K562 (cell line): ENCODE measurements at regions not wholly inside any gene's neighbourhood (a gene's known extent, or its start where the extent isn't known, plus 50 kb on each side); places are given as distances from the start of the nearest gene placed in this dataset.
"Not testable (repeated sequence)": the region's sequence is repeated elsewhere in the genome, so short reads cannot be mapped to it uniquely, and the experiment has no call there.

ENCODE experiments used
- ATAC-seq: fragments of 200-7000 bp; cut with Tn5 transposase; 3 replicates; pipeline ENCODE4 v1.9.1; 2020; ENCODE audit warnings: moderate library complexity
- BruUV-seq: library from RNA; stranded (reverse); fragments of 400-500 nt; replicated peaks from 2 replicates; lab custom pipeline; 2021; lab: Mats Ljungman, UMichigan
- CTCF ChIA-PET: fragments of 300-600 bp; formaldehyde crosslinking; extraction: SDS; loops from one replicate; lab custom pipeline; 2021; ENCODE audit warnings: low intra/inter-chr PET ratio; lab: Yijun Ruan, JAX
- POLR2A ChIA-PET: fragments of 300-600, 350-650 bp; sonication (Branson Sonifier 250); formaldehyde crosslinking; extraction: SDS; loops from one replicate; lab custom pipeline; 2021; ENCODE audit warnings: antibody characterized with exemption, inconsistent platforms; lab: Yijun Ruan, JAX
- DNase-seq, 4 experiments: peaks; one replicate each; pipeline versions ENCODE4 v3.0.0 to v3.0.0-alpha.2; 2011 to 2018; ENCODE audit warnings: low spot score in 3 of 4, mixed read lengths in 3 of 4; ENCODE audit errors: extremely low read depth in 1 of 4
- FAIRE-seq: peaks from 2 replicates; lab custom pipeline; 2011; peaks lifted over from hg19 to GRCh38; lab: Jason Lieb, UNC
- H2AFZ ChIP-seq: 2 replicates; pipeline ENCODE4 v1.6.0; 2011; ENCODE audit warnings: low read depth, low read length, control low read depth, inconsistent platforms
- H3K27ac ChIP-seq: fragments of 200-600 bp; 3 replicates; pipeline ENCODE4 v1.8.0; 2011; ENCODE audit warnings: low read depth, mild to moderate bottlenecking, control low read depth, inconsistent platforms, low read length, moderate library complexity, mixed read lengths; ENCODE audit errors: extremely low read depth
- H3K27me3 ChIP-seq, 2 experiments: fragments of 300-600 bp in 1 of 2; 2 replicates in 1 of 2; 3 replicates in 1 of 2; pipeline versions ENCODE4 v1.6.0 to v1.8.0; 2011; ENCODE audit warnings: inconsistent platforms in 2 of 2, low read length in 2 of 2, mild to moderate bottlenecking in 1 of 2, mixed read lengths in 1 of 2, moderate library complexity in 1 of 2; ENCODE audit not compliant: control insufficient read depth in 2 of 2, insufficient read depth in 2 of 2
- H3K36me3 ChIP-seq: fragments of 300-600 bp; 3 replicates; pipeline ENCODE4 v1.8.0; 2011; ENCODE audit warnings: mild to moderate bottlenecking, low read length, inconsistent platforms; ENCODE audit not compliant: control insufficient read depth, insufficient read depth
- H3K4me1 ChIP-seq, 2 experiments: fragments of 200-600 bp in 1 of 2; replicated peaks in 1 of 2; 2 replicates in 1 of 2; 3 replicates in 1 of 2; pipeline versions ENCODE4 v1.5.1 to v1.8.0; 2011; ENCODE audit warnings: inconsistent platforms in 2 of 2, low read length in 2 of 2, mild to moderate bottlenecking in 1 of 2, mixed read lengths in 1 of 2, moderate library complexity in 1 of 2; ENCODE audit not compliant: control insufficient read depth in 2 of 2, insufficient read depth in 2 of 2
- H3K4me2 ChIP-seq: 2 replicates; pipeline ENCODE4 v1.6.1; 2011; ENCODE audit warnings: low read length, control low read depth, inconsistent platforms, mixed read lengths; ENCODE audit not compliant: insufficient read depth
- H3K4me3 ChIP-seq: fragments of 200-600 bp; sonication (generic), shearing (Covaris generic); 2 replicates; pipeline ENCODE4 v1.5.1; 2016; ENCODE audit warnings: control low read depth, inconsistent platforms
- H3K79me2 ChIP-seq: fragments of 200-600 bp; 3 replicates; pipeline ENCODE4 v1.8.0; 2011; ENCODE audit warnings: low read length, inconsistent platforms; ENCODE audit not compliant: control insufficient read depth, insufficient read depth
- H3K9ac ChIP-seq, 2 experiments: 2 replicates each; pipeline versions ENCODE4 v1.6.0 to v1.6.1; 2011; ENCODE audit warnings: low read depth in 2 of 2, low read length in 2 of 2, control low read depth in 1 of 2, inconsistent platforms in 1 of 2, mild to moderate bottlenecking in 1 of 2, mixed read lengths in 1 of 2; ENCODE audit not compliant: insufficient read depth in 1 of 2
- H3K9me1 ChIP-seq: one replicate; pipeline ENCODE4 v1.6.0; 2011; ENCODE audit warnings: inconsistent platforms, mild to moderate bottlenecking, low read length, moderate library complexity; ENCODE audit not compliant: control insufficient read depth, insufficient read depth
- H3K9me3 ChIP-seq: replicated peaks from 2 replicates; pipeline ENCODE4 v1.5.1; 2011; ENCODE audit warnings: low read depth, low read length, inconsistent platforms; ENCODE audit not compliant: control insufficient read depth, insufficient read depth
- H4K20me1 ChIP-seq: replicated peaks from 2 replicates; pipeline ENCODE4 v1.6.1; 2011; ENCODE audit warnings: low read length, inconsistent platforms, mixed read lengths; ENCODE audit not compliant: control insufficient read depth, insufficient read depth
- C11orf30 ChIP-seq: fragments of 450-650 bp; IDR thresholded peaks from 2 replicates; pipeline ENCODE4 v1.6.1; 2016; ENCODE audit warnings: low read depth, mild to moderate bottlenecking
- FOSL1 ChIP-seq: fragments of 200-800 bp; sonication (Bioruptor generic); conservative IDR thresholded peaks from 2 replicates; pipeline ENCODE4 v1.6.1; 2016; ENCODE audit warnings: missing genetic modification characterization, missing compliant biosample characterization
- JUND ChIP-seq, 2 experiments: IDR thresholded peaks; 2 replicates in 1 of 2; 3 replicates in 1 of 2; pipeline ENCODE4 v1.6.1; 2011; ENCODE audit warnings: borderline replicate concordance in 2 of 2, low read depth in 2 of 2, low read length in 2 of 2, improper control_type of control experiment in 1 of 2, missing biosample characterization in 1 of 2, missing genetic modification characterization in 1 of 2, missing genetic modification reagents in 1 of 2
- RAD21 ChIP-seq, 2 experiments: fragments of 250-450 bp in 1 of 2; fragments of 450-650 bp in 1 of 2; sonication (Bioruptor Pico) in 1 of 2; formaldehyde crosslinking in 1 of 2; IDR thresholded peaks in 1 of 2; conservative IDR thresholded peaks in 1 of 2; 2 replicates each; pipeline versions ENCODE4 v1.4.0 to v1.8.0; 2020 to 2022; ENCODE audit warnings: mild to moderate bottlenecking in 2 of 2, moderate library complexity in 1 of 2
- ZNF316 ChIP-seq: fragments of 450-650 bp; IDR thresholded peaks from 2 replicates; pipeline ENCODE4 v1.6.1; 2016
- WGBS: fragments of 100-300 bp; shearing (Covaris generic); methylation state at CpG from one replicate; pipeline ENCODE4 v1.1.6; 2016; ENCODE audit warnings: low coverage, mixed read lengths; ENCODE audit not compliant: insufficient coverage; ENCODE audit errors: missing lambda C conversion rate; 5-methylcytosine and 5-hydroxymethylcytosine counted together
- in situ Hi-C: fragments of 300-500 bp; cut with MboI; formaldehyde crosslinking; loops from 4 replicates; pipeline ENCODE4 v1.15.0; 2018; ENCODE audit warnings: inconsistent platforms, mixed read lengths
- intact Hi-C: fragments of 100-400 bp; cut with micrococcal nuclease; formaldehyde crosslinking; loops from 2 replicates; pipeline ENCODE4 v1.14.2; 2022

DNA sequence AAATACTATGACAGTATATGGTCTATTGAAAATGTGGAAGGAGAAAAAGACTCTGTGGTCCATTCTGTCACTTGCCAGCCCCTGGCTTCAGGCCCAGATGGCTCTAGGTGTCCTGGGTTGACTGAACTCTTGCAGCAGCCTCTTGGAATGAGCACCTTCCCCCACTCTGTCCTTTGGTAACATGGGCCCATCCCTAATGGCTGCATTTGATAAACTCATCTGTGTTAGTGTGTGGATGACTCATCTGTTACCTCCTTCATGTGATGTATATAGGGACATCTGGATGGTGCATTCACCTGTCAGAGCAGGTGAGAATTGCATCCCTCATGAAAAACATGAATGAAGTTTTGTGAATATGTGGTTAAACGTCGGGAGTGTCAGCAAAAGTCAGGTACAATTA is 93.5 kb downstream of the NAPG start:
- H3K27ac ChIP-seq; POLR2A ChIA-PET; H3K4me1 ChIP-seq; H3K9ac ChIP-seq; intact Hi-C loops; H4K20me1 ChIP-seq; H3K27me3 ChIP-seq; H3K36me3 ChIP-seq; FAIRE-seq; H3K79me2 ChIP-seq; CTCF ChIA-PET; BruUV-seq; H3K4me2 ChIP-seq; DNase-seq; H2AFZ ChIP-seq; in situ Hi-C loops; H3K9me1 ChIP-seq; H3K4me3 ChIP-seq; H3K9me3 ChIP-seq; TF ChIP-seq JUND (tag; IDR thresholded peaks at IDR 0.05; ENCODE audit: borderline replicate concordance, low read depth, low read length): not testable (repeated sequence)
- ATAC-seq: peak; percentile 70
- TF ChIP-seq JUND (IDR thresholded peaks at IDR 0.05; ENCODE audit: borderline replicate concordance, low read depth, low read length) (0 out of 2 replicates have a peak, but pooled peaks have one; percentile 17), FOSL1 (tag) (0 out of 2 replicates have a peak, but pooled peaks have one; percentile 22)
- WGBS: 13% methylated on average over 2 of the region's 2 CpGs

DNA sequence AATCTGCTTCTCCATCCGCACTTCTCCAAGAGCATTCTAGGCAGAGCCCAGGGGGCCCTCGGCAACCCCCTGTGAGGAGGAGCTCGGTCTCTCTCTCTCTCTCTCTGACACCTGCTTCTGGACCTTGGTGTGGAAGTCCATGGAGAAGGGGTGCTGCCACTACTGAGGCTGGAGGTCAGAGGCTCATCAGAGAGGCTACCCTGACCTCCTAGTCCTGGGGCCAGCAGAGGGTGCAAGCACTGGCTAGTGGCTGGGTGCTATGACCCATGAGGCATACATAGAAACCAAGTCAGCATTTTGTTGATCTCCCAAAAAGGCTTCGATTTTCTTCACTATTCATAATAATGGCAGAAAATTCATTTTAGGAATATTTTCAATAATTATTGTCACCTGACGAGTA is 94.0 kb downstream of the NAPG start:
- not testable (repeated sequence) for BruUV-seq

More for the DNA sequence above, 94.0 kb downstream of the NAPG start:
- H4K20me1 ChIP-seq, H3K27me3 ChIP-seq, H3K9me3 ChIP-seq, H3K36me3 ChIP-seq, H3K4me3 ChIP-seq, H3K27ac ChIP-seq, intact Hi-C loops, in situ Hi-C loops, H3K9ac ChIP-seq, H3K79me2 ChIP-seq, FAIRE-seq, H2AFZ ChIP-seq, H3K9me1 ChIP-seq, H3K4me2 ChIP-seq, DNase-seq, CTCF ChIA-PET, H3K4me1 ChIP-seq: not testable (repeated sequence)
- ATAC-seq: peak; percentile 53
- WGBS: 40% methylated on average over 5 of the region's 5 CpGs
- POLR2A ChIA-PET: interaction anchor here (0.7 kb wide), 1 partner anchor 40 kb away, joined by 3 read pairs; no protein-coding TSS in a partner anchor
- TF ChIP-seq C11orf30 (peak; percentile 42; the same call in 1 of the 2 replicates), ZNF316 (0 out of 2 replicates have a peak, but pooled peaks have one; percentile 15), RAD21 (CRISPR knock-in tag; conservative IDR thresholded peaks at IDR 0.05 in 1 of 2, IDR thresholded peaks at IDR 0.05 in 1 of 2) (0 out of 4 replicates have a peak, but pooled peaks of 1 of the 2 experiments have one; percentile 16)
